ENCODE measurements at regions not wholly inside any gene's neighbourhood (a gene's known extent, or its start where the extent isn't known, plus 50 kb on each side); places are given as distances from the start of the nearest gene placed in this dataset.
A peak's percentile ranks its signal among the peaks of the same experiment; 100 is the strongest.

DNA sequence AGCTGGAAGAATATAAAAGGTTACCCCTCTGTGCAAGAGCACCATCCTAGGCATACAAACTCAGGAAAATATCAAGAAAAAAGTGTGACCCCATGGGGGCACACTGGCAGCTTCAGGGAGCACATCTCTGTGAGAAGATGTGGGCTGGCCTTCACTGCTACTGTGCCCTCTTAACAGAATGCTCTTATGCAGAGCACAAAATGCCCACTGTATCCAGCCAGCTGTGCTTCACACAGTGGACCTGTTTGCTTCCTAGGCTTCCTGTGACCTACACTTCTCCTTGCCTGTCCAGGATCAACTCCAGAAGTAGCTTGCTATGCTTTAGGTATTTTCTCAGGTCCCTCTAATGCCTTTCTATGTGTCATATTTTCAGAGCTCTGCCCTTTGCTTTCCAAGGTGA is 380.2 kb upstream of the MMS22L start:
- TF ChIP-seq CTCF (IDR thresholded peaks at IDR 0.05; ENCODE audit: control insufficient read depth, extremely low read depth, insufficient read depth), result no peak
- no peak for DNase-seq (ENCODE audit: low read depth)
- H3K4me3 ChIP-seq (ENCODE audit: low read depth, low read length), result no peak overlapping the region

DNA sequence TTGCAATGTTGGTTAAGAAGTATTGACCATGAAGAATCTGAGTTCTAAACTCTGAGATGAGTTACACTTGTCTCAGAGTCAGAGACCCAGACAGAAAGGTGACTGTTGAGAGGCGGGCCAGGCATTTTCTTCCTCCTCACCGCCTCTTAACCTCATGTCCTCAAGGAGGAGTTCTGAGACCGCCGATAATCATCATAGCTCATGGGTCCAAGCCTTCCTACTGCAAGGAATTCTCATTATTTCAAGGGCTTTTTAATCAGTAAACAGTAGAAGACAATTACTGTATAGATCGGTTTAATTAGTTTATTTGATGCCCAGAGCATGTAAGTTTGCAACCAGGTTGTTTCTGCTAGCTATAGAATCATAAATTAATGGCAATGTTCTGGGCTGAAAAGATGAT is 382.4 kb upstream of the MMS22L start:
- H3K4me3 ChIP-seq (ENCODE audit: low read depth, low read length), result no peak overlapping the region
- DNase-seq (ENCODE audit: low read depth), result no peak
- peak; percentile 16; the same call in 1 of the 2 replicates for TF ChIP-seq CTCF (IDR thresholded peaks at IDR 0.05; ENCODE audit: control insufficient read depth, extremely low read depth, insufficient read depth)

DNA sequence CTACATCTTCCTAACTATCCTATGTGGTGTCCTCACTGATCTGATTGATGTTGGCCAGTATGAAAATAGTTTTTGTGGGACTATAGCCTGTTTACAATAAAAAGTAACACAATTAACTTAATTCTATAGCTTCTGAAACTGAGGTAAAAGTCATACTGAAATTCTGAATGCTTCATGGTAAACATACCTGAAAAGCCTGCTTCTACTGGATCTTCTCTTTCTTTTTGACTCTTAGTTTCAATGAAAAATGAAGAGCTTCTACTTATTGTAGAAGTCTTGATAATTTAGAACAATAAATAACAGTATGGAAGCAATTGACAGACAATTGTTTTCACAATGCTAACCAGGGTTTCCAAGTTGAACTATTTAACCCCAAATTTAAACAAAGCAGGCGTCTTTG is 383.9 kb upstream of the MMS22L start:
- DNase-seq (ENCODE audit: low read depth), result no peak
- no peak overlapping the region for H3K4me3 ChIP-seq (ENCODE audit: low read depth, low read length)
- no peak for TF ChIP-seq CTCF (IDR thresholded peaks at IDR 0.05; ENCODE audit: control insufficient read depth, extremely low read depth, insufficient read depth)

- no peak for DNase-seq (ENCODE audit: low read depth)
- TF ChIP-seq CTCF (IDR thresholded peaks at IDR 0.05; ENCODE audit: control insufficient read depth, extremely low read depth, insufficient read depth), result no peak
- no peak overlapping the region for H3K4me3 ChIP-seq (ENCODE audit: low read depth, low read length)
Observed at GRCh38 chr6:97668716-97669115, 385.7 kb upstream of the MMS22L start.

DNA sequence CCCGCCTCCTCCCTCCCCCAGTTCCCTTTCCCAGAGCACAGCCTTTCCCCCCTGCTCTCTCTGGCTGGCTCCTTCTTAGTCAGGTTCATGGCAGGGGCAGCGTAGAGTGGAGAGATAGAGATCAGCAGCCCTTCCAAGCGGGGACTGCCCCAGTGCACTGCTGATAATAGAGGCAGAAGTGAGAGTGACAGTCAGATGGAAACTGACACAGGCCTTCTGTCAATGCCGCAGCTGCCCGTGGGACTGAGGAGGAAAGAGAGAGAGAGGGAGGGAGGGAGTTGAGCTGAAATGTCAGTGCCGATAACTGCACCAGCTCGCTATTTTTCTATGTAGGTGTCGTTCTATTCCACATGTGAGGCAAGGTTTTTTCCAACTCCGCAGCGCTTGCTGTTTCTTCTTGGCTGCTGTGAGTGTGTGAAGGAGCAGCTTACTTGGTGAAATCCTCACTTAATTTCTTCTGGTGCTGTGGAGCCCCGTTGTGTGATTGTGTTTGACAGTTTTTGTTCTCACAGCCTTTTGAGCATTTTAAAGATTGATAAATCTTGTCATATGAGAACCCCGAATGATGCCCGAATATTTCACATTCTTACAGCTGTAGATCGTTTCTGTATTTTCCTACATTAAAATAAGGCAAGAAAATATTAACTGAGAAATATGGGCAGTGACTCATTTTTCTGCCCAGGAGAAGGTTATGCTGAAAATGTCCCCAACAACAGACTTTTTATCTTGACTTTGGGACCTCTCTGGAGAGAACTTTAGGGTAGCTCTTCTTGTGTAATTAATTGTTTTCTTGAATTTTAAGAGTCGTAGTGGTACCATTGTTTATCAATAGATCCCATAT is 386.4 kb upstream of the MMS22L start:
- H3K4me3 ChIP-seq (ENCODE audit: low read depth, low read length), result no peak overlapping the region
- no peak for DNase-seq (ENCODE audit: low read depth)
- no peak for TF ChIP-seq CTCF (IDR thresholded peaks at IDR 0.05; ENCODE audit: control insufficient read depth, extremely low read depth, insufficient read depth)

DNA sequence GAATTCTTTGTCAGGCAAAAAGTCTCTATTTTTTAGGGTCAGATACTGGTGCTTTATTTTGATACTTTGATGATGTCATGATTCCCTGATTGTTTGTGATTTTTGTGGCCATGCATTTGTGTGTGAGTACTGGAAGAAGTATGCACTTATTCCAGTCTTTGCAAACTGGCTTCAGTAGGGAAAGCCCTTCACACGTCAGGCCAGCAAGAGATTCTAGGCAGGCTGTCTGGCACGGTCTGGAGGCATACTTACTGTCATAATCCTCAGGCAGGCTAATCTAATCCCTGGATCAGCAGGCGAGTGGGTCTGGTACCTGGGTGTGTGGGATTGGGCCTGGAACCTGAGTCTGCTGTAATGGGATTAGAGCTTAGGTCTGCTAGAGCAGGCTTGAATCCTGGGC is 391.8 kb upstream of the MMS22L start:
- DNase-seq (ENCODE audit: low read depth), result no peak
- no peak overlapping the region for H3K4me3 ChIP-seq (ENCODE audit: low read depth, low read length)
- no peak for TF ChIP-seq CTCF (IDR thresholded peaks at IDR 0.05; ENCODE audit: control insufficient read depth, extremely low read depth, insufficient read depth)

DNA sequence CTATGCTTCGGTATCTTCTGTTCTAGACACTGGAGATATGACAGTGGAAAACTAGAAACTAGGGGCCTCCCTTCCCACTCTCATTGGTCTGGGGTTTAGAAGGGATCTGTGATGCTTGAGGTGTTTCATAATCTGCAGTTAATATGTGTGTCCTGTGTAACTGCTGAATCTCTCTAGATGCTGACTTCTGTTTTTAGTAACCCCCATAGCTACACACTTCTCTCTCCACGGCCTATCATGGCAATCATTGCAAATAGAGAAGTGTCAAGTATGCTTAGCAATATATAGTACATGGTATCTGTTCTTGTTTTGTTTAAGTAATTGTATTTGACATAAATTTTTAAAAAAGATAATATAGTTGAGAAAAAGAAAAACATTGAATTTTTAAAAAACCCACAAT is 394.6 kb upstream of the MMS22L start:
- no peak for DNase-seq (ENCODE audit: low read depth)
- no peak for TF ChIP-seq CTCF (IDR thresholded peaks at IDR 0.05; ENCODE audit: control insufficient read depth, extremely low read depth, insufficient read depth)
- H3K4me3 ChIP-seq (ENCODE audit: low read depth, low read length), result no peak overlapping the region
